GM21515 (cell line): ENCODE measurements at regions not wholly inside any gene's neighbourhood (a gene's known extent, or its start where the extent isn't known, plus 50 kb on each side); places are given as distances from the start of the nearest gene placed in this dataset.

ENCODE experiments used
- ATAC-seq: cut with Tn5 transposase; IDR thresholded peaks from one replicate; pipeline ENCODE4 v1.9.1; 2021; ENCODE audit not compliant: unreplicated experiment

- ATAC-seq = no peak
Measured at GRCh38 chr20:24894967-24895366, 54.1 kb upstream of the CST7 start.

- no peak for ATAC-seq
Measured at GRCh38 chr20:24895431-24895830, 53.6 kb upstream of the CST7 start.

- ATAC-seq = no peak
Measured at GRCh38 chr20:24895898-24896658, 53.0 kb upstream of the CST7 start.

- no peak for ATAC-seq
Measured at GRCh38 chr20:24896984-24897383, 52.1 kb upstream of the CST7 start.

GRCh38 chr20:24897974-24898373 is 51.1 kb upstream of the CST7 start:
- ATAC-seq = no peak

- ATAC-seq = no peak
Measured at GRCh38 chr20:24899153-24899552, 49.9 kb upstream of the CST7 start.
